ENCODE measurements at regions not wholly inside any gene's neighbourhood (a gene's known extent, or its start where the extent isn't known, plus 50 kb on each side); places are given as distances from the start of the nearest gene placed in this dataset.

DNA sequence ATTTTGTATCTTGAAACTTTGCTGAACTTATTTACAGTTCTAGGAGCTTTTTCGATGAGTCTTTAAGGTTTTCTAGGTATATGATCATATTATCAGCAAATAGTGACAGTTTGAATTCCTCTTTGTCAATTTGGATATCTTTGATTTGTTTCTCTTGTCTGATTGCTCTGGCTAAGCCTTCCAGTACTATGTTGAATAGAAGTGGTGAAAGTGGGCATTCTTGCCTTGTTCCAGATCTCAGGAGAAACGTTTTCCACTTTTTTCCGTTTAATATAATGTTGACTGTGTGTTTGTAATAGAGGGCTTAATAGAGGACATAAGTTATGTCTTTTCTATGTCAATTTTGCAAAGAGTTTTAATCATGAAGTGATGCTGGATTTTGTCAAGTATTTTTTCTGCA, 124.3 kb downstream of the ZNF280B start (continued):
- TF ChIP-seq GTF2F1 (IDR thresholded peaks at IDR 0.05; ENCODE audit: borderline replicate concordance, low read depth, low read length) (no peak), CHD7 (IDR thresholded peaks at IDR 0.05; ENCODE audit: insufficient replicate concordance, low read length) (no peak), SIN3A (conservative IDR thresholded peaks at IDR 0.05 in 1 of 2, IDR thresholded peaks at IDR 0.05 in 1 of 2; ENCODE audit: low read depth in 1 of 2, low read length in 2 of 2) (no peak), SP4 (IDR thresholded peaks at IDR 0.05; ENCODE audit: low read length) (no peak)

All from H1 (cell line).